HG02885 (cell line): ENCODE measurements at regions not wholly inside any gene's neighbourhood (a gene's known extent, or its start where the extent isn't known, plus 50 kb on each side); places are given as distances from the start of the nearest gene placed in this dataset.

Source experiments
- ATAC-seq: cut with Tn5 transposase; IDR thresholded peaks from one replicate; pipeline ENCODE4 v1.9.1; 2021; ENCODE audit warnings: mild to moderate bottlenecking; ENCODE audit not compliant: unreplicated experiment, poor library complexity

DNA sequence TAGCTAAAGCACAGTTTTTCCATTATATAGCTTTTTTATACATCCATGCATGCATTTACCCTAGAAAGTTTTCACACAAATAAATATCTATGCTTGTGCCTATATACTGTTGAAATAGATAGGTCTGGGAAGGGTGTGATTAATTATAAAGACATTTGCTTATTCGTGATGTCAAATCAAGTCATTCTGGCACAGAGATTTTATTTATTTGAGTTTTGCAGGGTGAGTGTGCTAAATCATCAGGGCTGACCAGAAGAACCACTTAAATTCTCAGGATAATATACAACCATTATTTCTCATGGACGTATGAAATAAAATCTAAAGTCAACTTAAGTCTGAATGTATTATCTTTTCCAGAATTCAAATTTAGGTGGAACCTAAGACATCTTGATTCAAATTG, 295.5 kb downstream of the EPHA4 start:
- ATAC-seq: no peak

DNA sequence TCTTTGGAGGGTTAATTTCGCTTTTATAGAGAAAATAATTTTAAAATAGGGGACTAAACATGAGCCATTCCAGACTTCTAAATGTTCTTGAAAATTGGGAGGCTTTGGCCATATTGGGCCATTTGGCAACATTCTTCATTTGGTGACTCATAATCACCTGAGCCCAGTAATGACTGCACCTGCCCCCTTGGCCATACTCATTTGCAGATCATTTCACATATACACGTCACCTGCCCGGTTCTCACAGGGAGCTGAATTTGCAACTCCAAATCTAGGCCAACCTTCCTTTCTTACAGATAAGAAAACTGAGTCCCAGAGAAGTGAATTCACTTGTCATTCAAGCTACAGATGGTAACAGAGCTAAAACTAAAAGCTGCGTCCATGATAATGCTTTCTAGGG, 289.7 kb downstream of the EPHA4 start:
- ATAC-seq: no peak

DNA sequence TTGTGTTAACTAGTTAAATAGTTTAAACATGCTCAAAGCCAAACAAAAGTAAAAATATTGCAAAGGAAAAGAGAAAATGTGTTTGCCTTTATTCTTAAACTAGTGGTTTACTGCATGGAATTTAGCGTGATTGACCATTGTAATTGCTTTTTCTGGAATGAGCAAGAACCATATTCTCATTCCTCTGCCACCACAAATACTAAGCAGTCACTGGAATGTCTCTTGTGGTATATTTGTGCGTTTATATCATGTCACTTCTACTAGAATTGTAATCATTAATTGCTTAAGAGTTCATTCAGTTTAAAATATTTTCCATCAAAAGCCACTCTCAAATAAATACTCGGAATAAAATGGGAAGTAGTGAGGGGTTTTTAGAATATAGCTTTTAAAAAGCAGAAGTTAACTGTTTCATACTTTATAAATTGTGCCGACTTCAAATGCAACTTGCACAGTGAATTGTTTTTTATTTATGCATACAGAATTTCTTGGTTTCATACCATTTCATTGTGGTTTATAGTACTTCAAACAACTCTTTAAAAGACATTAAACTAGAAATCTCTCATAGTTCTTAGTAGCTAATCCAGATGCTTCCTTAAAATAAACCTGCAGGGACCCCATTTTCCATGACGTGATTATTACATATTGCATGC, 288.1 kb downstream of the EPHA4 start:
- ATAC-seq: no peak

DNA sequence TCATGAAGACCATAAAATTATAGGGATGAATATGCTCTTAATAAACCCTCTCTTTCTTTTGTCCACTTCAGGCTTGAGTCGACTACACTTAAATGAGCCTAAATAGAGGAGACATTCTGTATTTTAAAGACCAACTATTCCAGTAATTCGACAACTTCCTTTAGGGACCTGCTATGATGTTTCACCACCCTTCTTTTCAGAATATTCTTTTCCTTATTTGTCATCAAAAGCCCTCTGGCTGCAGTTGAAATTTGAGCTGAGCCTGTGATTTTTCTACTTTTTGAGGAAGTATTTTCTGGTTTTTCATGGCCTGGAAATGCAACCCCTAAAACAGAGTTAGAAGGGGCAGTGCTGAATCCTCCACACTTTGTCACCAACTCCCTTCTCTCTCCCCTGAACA, 287.0 kb downstream of the EPHA4 start:
- no peak for ATAC-seq

DNA sequence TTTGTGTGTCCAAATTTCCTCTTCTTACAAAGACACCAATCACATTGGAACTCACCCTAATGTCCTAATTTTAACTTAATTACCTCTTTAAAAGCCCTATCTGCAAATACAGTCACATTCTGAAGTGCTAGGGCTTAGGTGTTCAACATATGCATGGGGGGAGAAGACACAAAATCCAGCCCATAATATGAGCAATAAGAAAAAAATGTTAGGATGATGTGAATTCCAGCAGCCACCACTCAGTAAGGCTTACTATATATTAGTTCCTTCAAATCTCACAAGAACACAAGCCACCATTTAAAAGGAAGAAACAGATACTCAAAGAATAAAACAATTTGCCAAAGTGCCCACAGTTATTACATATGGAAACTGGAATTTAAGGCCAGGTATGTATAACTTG, 285.7 kb downstream of the EPHA4 start:
- ATAC-seq: no peak

DNA sequence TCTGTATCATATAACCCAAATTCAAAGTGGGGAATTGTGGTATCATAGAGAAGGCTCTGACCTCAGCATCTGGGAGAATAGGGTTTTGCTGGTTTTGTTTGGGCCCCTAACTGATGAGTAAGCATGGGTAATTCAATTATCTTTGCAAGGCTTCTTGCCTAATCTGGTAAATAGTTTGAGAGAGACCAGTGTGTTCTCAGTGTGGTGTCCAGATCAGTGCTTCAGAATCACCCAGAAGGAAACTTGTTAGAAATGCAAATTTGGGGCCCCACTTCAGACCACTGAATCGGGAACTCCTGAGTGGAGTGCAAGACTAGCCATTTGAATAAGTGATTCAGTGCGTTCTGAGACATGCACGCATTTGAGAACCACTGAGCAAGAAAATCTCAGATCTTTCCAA, 282.7 kb downstream of the EPHA4 start:
- peak; percentile 72 for ATAC-seq

DNA sequence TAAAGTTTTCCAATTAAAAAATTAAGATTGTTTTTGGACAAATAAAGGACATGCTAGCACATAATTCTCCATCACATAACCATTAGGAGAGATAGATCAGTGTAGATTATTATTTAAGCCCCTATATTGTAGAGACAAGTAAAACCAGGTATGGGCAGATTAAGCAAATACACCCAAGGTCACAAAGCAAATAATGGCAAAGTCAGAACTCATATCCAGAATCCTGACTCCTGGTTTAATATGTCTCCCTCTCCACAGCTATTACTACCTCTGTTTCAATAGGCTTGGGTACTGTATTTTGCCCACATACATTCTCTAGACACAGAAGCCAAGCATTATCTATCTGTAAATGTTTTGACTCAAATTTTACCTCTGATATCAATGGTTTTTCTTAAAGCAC, 282.3 kb downstream of the EPHA4 start:
- ATAC-seq: no peak

DNA sequence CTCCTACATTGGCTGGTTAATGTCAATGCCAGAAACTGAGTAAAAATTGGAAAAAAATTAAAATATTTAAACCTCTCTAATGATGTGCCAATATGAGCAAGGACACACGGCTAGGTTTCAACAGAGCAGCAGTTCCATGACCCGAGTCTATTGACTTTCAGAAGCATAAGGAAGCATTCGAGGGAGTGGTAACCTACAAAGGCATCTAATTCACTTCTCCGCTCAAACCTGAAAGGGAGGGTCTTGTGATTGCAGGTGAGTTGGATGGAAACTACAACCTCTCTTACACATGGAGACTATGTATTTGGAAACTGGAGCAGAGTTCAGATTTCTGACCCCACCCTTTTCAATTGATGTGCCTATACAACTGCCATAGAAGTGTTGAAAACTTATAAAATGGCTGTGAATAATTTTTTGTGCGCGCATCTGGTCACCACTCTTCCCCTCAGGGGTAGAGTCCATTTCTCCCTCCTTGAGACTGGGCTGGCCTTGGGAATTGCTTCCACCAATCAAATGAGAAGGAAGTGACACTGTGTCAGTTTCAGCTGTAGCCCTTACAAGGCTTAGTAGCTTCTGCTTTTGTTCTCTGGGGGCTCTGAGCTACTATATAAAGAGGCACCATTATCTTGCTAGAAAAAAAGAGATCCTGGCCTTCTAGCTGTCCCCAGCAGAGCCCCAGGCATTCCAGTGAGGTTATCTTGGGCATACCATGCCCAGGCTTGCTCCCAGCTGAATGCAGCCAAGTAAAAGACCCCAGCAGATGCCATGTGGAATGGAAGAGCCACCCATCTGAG, 278.0 kb downstream of the EPHA4 start:
- no peak for ATAC-seq

DNA sequence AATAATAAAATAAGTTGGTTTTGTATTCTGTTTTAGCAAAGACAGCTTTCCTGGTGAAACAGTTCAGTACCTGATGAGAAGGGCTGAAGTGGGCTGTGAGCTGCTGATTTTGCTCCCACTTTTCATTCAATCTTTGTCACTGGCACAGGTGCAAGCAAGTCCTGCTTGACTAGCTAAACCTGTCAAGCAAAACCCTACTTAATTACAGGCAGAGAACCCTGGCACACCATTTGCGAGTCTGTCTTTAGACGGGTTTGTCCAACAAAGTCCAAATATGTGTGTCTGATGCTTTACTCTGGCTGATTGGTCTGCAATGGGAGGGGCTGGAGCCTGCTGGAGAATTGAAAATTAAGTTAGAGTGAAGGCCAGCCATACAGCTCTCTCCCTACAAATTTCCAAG, 267.2 kb downstream of the EPHA4 start:
- ATAC-seq: no peak

DNA sequence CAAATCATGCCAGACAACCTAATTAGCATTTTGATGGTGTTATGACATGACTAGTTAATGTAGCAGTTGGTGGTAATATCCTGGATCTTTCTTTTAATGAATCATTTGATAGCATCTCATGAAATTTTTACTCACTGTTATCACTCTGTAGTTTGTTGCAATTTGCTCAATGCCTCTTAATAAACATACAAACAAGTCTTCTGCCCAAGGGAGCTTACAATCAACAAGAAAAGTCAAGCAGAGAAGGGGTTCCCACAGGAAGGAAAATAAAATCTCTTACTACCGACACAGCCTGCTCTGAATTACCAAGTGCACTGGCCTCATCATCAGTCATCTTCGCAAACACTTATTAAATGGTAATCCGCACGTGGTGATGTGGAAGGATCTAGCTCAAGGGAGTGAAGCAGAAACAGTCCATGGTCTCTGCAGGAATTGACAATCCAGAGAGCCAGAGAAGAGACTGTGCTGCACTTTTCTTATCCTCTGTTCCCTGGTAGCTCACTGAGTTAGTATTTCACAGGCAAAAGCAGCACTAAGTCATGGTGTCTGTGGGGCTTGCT, 263.5 kb downstream of the EPHA4 start:
- no peak for ATAC-seq

DNA sequence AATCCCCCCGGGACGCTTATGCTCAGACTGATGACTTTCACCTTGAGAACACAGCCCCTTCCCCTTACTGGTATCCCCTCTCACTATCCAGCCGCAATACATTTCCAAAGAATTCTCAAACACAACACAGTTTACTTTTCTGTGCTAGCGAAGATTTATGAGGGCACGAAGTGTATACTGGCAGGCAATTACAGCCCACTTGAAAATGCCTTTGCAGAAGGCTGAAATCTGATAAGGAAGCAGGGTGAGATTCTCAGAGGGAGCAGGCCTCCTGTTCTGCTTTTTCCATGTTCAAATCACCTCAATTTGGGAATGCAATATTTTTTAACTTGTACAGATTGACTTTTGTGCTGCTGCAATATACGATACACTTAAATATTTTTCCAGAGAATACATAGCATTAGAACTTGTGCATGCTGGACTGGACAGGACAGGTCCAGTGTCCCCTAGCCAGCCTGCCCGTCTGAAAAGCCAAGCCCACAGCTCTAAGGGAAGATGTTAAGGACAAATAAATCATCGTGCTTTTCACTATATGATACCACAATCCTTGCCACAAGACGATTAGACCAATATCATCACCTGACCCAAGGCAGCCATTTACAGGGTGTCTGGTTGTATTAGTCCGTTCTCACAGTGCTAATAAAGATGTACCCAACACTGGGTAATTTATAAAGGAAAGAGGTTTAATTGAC, 262.1 kb downstream of the EPHA4 start:
- no peak for ATAC-seq

DNA sequence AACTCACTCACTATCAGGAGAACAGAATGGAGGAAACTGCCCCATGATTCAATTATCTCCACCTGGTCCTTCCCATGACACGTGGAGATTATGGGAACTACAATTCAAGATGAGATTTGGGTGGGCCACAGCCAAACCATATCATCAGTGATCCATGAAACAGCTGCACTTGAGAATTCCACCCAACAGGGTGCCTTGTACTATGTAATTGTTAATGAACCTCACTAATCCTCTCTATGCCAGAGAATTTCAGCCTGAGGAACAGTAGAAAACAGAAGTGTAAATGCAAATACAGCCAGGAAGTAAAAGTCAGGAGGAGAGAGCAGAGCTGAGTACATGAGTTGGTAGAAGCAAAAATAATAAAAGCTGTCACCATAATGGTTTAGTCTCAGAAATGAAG, 261.4 kb downstream of the EPHA4 start:
- ATAC-seq: no peak

DNA sequence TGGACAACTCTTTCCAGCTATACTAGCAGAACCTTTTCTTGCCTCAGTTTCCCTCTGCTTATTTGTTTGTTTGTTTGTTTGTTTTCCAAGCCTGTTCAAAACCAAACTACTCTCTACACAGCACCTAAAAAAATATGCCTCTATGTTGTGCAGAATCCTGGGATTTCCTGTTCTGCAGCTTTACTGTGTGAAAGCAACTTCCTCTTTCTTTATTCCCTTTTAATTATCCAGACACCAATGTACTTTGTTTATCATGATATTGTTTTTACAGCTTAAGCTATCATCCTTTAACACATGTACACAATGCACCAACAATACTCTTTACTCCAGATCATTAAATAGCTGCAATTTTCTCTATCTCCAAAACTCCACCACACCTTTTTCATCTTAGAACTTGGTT, 259.5 kb downstream of the EPHA4 start:
- no peak for ATAC-seq

DNA sequence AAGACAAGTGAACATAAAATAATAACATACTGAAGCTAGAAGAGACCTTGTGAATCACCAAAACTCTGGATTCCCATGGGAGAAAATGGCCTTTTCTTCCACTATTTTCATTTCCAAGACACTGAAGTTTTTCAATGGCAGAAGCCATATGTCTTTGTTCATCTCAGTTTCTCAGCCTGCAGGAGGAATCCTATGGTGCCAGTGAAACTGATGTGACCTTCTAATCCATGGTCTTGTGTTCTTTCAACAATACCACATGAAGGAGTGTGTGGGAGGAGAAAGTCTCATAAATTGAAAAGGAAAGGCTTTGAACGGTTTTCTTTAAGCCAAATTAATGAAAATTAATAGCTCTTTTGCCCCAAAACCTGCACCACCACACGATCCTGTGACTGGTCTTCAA, 257.3 kb downstream of the EPHA4 start:
- no peak for ATAC-seq

DNA sequence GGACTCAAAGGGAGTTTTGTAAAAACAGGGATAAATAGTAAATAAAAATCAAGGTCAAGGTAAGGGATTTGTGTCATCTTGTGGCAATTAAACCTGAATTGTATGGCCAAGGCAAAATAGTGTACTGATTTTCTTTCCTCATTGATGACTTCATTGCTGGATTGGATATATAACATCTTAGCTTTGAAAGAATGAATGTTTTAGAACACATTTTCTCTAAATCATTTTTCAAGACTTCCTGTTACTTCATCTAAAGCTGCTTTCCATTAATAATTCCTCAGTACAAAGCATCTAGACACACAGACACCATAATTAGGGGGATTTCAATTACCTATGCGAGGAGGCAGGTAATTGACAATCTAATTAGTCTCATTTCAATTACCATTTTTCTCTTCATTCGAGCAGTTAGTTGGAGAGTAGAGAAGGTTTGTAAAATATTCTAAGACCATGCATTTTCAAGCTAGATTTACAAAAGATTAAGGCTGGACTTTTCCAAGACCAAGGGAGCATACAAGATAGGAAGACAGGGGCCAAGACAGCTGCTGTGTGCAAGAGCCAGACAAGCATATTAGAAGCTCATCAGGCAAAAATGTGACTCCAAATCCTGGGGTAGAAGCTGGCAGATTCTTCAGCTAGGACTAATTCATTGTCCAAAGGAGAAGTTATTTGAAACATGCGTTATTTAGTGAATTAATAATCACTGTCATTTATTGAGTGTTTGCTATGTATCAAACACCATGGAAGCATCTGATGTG, 253.6 kb downstream of the EPHA4 start:
- ATAC-seq: no peak

DNA sequence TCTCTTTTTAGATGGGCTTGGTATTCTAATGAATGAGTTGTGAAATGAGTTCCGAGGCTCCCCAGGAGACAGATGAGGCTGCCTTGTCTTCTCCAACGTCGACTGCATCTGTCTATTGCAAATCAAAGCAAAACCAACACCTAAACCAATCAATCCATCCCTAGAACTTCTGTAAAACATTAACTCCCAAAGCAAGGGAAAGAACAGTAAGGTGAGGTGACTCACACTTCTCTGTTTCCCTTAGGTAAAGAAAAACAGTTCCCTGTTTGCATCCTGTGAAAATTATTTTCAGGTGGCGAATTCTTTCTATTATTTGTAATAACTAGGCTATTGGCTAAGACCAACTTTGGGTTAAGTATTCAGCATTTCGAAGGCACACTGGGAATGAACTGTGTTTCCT, 249.4 kb downstream of the EPHA4 start:
- no peak for ATAC-seq

DNA sequence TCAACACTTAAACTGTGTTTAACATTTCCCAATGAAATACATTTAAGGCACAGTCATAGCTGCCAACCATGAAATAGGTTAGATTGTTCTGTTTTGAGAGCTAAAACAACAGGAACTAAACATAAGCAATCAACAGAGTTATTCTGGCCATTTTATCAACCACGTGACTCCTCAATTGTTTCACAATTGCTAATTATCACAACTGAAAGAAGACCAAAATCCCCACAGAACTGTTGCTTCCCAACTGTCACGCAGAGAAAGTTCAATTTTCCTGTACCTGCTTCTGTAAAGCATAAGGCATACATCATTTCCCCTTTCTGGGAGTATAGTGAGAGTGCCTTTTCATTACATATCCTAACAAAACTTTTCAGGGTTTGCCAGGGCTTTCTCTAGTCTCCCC, 248.6 kb downstream of the EPHA4 start:
- peak; percentile 37 for ATAC-seq

DNA sequence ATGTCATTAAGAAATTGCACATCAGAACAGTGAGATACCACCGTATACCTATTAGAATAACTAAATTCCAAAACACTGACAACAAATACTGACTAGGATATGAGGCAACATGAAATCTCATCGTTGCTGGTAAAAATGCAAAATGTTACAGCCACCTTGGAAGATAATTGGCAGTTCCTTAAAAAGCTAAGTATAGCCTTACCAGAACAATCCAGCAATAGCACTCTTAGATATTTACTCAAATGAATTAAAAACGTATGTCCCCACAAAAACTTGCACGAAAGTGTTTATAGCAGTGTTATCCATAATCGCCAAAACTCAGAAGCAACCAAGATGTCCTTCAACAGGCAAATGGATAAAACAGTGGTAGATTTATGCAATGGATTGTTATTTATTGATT, 241.7 kb downstream of the EPHA4 start:
- ATAC-seq: no peak

DNA sequence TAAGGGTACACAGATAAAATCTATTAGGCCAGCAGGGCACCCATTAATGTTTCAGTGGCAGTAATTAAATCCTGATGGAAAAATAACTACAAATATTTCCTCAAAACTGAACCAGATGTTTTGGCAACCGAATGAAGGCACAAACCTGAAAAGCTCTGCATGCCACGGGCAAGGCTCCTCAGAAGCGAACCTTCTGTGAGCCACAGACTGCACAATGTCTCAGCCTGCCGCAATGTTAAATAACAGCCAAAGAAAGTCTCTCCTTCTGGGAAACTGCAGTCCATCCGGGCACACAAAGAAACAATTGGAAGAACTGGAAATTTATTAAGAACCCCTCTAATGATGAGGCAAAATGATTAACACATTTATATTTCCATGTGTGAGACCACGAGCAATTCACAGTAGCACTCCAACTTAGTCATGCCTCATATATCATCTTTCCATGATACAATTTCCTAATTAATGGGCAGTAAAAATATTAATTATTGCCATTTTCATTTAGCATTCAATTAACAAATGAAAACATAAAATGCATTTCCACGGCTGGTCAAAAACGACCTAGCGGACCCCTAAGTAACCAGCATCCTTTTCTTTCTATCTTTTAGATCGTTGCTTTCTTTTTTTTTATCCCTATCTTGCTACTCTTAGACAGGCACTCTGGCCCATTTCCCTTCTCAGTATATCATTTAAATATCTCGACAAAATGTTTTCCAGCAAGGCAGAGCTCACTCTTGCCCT, 237.5 kb downstream of the EPHA4 start:
- ATAC-seq: no peak

DNA sequence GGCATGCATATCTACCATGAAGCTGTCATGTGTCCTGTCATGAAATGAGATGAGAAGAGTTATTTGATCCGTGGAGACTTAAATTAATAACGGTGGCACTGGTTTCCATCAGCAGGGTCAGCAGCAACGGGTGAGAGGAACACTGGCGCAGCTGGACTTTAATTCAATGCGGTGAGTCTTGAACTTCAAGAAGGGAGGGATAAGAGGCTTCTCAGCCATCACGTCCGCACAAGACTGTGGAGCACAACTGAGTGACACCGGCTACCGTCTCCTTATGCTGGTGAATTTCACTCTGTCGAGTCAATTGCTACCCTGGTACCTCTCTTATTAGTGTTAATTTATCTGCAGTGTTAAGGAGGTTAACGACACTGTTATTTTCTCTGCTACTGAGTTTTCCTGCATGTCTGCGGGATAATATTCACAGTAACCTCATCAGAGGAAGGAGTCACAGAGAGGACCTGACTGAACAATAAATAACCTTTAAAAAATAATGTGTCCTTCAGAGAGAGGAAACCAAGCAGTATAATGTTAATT, 236.8 kb downstream of the EPHA4 start:
- ATAC-seq: no peak
